Hepatic stellate cell (primary cell): ENCODE measurements at regions not wholly inside any gene's neighbourhood (a gene's known extent, or its start where the extent isn't known, plus 50 kb on each side); places are given as distances from the start of the nearest gene placed in this dataset.
A peak's percentile ranks its signal among the peaks of the same experiment; 100 is the strongest.
"Not testable (repeated sequence)": the region's sequence is repeated elsewhere in the genome, so short reads cannot be mapped to it uniquely, and the experiment has no call there.

ENCODE experiments used
- DNase-seq: peaks from one replicate; pipeline ENCODE4 v3.0.0; 2011; ENCODE audit warnings: low spot score

DNA sequence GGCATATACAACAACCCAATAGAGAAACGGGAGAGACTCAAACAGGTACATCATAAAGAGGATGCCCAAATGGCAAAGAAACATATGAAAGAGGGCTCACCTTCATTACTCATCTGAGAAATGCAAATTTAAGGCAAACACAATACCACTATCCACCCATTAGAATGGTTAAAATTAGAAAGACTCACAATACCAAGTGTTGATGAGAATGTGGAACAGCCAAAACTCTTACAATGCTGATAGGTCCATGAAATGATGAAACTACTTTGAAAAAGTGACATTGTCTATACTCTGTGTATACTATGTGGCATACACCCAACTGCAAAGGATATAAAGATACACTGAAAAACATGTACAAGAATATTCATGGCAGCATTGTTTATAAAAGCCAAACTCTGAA, 96.2 kb upstream of the TSHZ3 start:
- DNase-seq, result no peak

GRCh38 chr19:31448221-31448657, 99.0 kb upstream of the TSHZ3 start:
- peak; percentile 63 for DNase-seq

GRCh38 chr19:31449379-31449778, 100.1 kb upstream of the TSHZ3 start:
- no peak for DNase-seq

GRCh38 chr19:31450696-31451095, 101.5 kb upstream of the TSHZ3 start:
- DNase-seq, result no peak

GRCh38 chr19:31451686-31452330, 102.6 kb upstream of the TSHZ3 start:
- DNase-seq, result no peak

GRCh38 chr19:31459430-31459829, 110.2 kb upstream of the TSHZ3 start:
- no peak for DNase-seq

GRCh38 chr19:31461814-31462539, 112.7 kb upstream of the TSHZ3 start:
- DNase-seq, result no peak

DNA sequence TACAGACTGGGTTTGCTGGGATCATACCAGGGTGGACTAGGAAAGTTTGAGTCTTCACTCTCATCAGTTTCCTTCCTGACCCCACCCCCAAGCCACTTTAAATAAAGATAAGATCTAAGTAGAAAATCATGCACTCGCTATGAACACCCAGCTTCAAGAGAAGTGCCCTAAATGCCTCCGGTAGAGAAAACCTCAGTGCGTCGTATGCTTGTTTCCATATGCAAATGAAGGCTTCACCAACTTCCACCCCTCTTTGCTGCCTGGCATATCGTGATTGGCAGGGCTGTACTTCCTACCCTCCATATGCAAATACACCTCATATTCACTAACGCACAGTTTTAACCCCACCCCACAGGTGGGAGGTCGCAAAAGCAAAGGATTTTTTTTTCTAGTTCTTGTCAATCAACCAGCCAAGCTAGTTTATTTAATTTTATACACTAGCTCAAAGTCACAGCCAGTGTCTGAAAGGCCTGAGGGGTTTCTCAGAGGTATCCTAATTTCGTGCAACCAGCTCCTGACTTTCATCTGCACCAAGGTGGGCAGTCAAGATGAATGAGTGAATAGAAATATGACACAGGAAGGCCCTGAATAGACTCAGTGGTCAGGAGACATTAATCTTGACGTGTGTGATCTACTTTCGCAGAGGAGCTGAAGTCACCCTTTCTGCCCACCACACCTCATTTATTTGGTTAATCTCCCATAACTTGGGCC, 121.1 kb upstream of the TSHZ3 start:
- no peak for DNase-seq

- no peak for DNase-seq
Measured at GRCh38 chr19:31470952-31471351, 121.7 kb upstream of the TSHZ3 start.

- no peak for DNase-seq
Measured at GRCh38 chr19:31478241-31478640, 129.0 kb upstream of the TSHZ3 start.

GRCh38 chr19:31483226-31483857, 134.1 kb upstream of the TSHZ3 start:
- no peak for DNase-seq

DNA sequence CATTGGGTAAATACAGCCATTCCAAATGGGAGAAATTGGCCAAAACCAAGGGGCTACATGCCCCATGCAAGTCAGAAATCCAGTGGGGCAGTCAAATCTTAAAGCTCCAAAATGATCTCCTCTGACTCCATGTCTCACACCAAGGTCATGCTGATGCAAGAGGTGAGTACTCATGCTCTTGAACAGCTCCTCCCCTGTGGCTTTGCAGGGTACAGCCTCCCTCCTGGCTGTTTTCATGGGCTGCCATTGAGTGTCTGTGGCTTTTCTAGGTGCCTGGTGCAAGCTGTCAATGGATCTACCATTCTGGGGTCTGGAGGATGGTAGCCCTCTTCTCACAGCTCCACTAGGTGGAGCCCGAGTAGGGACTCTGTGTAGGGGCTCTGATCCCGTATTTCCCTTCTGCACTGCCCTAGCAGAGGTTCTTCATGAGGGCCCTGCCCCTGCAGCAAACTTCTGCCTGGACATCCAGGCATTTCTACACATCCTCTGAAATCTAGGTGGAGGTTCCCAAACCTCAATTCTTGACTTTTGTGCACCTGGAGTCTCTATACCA, 135.7 kb upstream of the TSHZ3 start:
- not testable (repeated sequence) for DNase-seq

DNA sequence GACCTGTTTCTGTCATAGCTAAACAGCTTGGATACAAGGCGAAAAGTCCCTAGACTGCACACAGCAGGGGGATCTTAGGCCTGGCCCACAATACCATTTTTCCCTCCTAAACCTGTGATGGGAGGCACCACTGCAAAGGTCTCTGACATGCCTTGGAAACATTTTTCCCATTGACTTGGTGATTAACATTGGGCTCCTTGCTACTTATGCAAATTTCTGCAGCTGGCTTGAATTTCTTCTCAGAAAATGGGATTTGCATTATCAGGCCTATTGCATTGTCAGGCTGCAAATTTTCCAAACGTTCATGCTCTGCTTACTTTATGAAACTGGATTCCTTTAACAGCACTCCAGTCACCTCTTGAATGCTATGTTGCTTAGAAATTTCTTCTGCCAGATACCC, 136.2 kb upstream of the TSHZ3 start:
- no peak for DNase-seq

DNA sequence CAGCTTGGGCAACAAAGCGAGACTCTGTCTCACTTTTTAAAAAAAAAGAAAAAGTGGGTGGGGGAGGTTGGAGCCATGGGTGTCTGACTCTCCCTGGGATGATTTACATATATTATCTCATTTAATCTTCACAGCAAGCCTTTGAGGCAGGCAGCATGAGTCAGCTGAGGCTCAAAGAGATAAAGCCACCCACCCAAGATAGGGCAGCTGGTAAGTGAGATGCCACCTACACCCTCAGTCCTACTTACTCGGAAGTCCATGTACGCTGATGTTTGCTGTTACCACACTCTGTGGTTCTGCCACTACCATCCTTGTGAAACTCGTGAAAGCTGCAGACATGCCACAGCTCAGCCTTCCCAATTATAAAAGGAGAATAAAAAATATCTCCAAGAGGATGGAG, 142.0 kb upstream of the TSHZ3 start:
- no peak for DNase-seq

GRCh38 chr19:31492050-31492449, 142.8 kb upstream of the TSHZ3 start:
- DNase-seq, result no peak

DNA sequence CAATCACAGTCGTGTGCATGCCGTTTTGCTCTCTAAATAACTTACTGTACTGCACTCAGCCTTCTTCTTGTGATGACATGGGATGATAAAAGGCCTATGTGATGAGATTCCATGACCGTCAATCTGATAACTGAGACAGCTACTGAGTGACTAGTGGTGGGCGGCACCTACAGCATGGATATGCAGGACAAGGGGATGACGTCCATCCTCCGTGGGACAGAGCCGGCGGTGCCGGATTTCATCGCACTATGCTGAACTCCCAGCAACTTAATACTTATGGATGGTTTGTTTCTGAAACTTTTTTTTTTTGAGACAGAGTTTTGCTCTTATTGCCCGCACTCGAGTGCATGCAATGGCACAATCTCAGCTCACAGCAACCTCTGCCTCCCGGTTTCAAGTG, 146.8 kb upstream of the TSHZ3 start:
- no peak for DNase-seq

DNA sequence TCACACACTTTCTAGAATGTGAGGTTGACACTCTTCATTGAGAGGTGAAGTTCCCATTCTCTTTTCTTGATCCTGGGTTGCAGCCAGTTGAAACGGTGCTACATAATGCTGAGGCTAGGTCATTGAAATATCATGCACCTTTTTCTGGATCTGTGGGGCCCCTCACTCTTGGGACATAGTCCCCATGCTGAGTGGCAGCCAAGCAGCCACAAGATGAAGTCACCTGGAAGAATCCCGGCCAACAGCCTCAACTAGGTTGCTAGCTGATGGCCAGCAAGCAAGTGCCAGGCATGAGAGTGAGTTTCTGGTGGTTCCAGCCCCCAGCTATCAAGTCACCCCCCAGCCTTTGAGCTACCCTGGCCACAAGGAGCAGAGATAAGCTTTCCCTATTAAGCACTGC, 148.5 kb upstream of the TSHZ3 start:
- no peak for DNase-seq

- DNase-seq, result no peak
Measured at GRCh38 chr19:31498781-31499180, 149.5 kb upstream of the TSHZ3 start.

GRCh38 chr19:31499281-31500196, 150.3 kb upstream of the TSHZ3 start:
- DNase-seq, result no peak

GRCh38 chr19:31500197-31500830, 151.1 kb upstream of the TSHZ3 start:
- DNase-seq, result no peak

GRCh38 chr19:31500946-31501345, 151.7 kb upstream of the TSHZ3 start:
- no peak for DNase-seq
